ENCODE measurements at regions not wholly inside any gene's neighbourhood (a gene's known extent, or its start where the extent isn't known, plus 50 kb on each side); places are given as distances from the start of the nearest gene placed in this dataset.

DNA sequence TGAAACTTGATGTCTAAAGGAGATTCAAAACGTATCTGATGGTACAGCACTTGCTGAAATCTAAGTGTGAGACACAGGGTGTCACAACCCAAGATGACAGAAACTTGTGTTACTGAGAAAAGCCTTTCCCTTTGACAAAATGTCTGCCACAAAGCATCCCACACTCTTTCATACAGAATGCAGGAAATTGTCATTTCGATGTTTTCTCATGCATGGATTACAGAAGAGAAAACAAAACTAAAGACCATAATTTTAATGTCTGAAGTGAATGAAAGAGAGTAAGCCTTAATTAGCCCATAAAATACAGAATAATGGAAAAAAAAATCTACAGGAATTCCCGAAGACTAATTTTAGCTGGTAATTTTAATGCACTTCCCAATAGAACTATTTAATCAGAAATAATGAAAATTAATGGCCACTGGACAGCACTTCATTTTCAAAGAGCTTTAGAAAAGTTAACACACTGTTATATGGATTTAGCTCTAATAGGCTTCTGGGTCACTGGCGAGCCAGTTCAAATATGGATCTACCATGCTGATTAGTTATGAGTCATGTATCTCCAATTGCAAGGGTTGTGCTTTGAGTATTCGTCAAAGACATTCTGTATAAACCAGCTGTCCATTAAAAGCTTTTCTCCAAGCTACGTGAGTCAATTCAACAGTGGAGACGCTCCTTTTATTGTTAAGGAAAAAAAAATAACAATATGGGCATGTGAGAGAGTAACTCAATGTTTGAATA, 656.7 kb downstream of the SLC16A7 start:
- TF ChIP-seq, protein P1, sequence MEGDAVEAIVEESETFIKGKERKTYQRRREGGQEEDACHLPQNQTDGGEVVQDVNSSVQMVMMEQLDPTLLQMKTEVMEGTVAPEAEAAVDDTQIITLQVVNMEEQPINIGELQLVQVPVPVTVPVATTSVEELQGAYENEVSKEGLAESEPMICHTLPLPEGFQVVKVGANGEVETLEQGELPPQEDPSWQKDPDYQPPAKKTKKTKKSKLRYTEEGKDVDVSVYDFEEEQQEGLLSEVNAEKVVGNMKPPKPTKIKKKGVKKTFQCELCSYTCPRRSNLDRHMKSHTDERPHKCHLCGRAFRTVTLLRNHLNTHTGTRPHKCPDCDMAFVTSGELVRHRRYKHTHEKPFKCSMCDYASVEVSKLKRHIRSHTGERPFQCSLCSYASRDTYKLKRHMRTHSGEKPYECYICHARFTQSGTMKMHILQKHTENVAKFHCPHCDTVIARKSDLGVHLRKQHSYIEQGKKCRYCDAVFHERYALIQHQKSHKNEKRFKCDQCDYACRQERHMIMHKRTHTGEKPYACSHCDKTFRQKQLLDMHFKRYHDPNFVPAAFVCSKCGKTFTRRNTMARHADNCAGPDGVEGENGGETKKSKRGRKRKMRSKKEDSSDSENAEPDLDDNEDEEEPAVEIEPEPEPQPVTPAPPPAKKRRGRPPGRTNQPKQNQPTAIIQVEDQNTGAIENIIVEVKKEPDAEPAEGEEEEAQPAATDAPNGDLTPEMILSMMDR (IDR thresholded peaks at IDR 0.05; ENCODE audit: unreplicated experiment in 3 of 3), result no peak
- no peaks in the 10 kb centered on the region for H3K9me3 Mint-ChIP-seq
- H3K27ac Mint-ChIP-seq, result no peak overlapping the region
- no peaks in the 10 kb centered on the region for H3K27me3 Mint-ChIP-seq (ENCODE audit: low read depth)
- H3K36me3 Mint-ChIP-seq (ENCODE audit: low read depth), result no peaks in the 10 kb centered on the region
- peaks cover 5% of the 10 kb centered on the region for H3K4me1 Mint-ChIP-seq
- no peak overlapping the region for H3K4me3 Mint-ChIP-seq

DNA sequence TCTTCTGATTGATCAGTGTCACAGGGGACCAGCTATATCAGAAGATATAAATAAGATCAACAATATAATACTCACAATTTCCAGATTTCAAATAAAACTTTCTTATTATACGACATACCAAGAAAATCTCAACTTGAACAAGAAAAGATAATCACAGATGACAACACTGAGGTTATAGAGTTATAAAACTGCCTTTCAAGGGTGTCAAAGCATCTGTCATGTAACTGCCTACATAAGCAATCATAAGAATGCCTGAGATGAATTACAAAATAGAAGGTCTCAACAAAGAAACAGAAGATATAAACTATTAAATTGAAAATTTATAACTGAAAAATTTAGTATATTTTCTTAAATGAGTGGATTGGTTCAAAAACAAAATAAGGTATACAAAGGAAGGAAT, 659.2 kb downstream of the SLC16A7 start:
- TF ChIP-seq, protein P1 (IDR thresholded peaks at IDR 0.05; ENCODE audit: unreplicated experiment in 3 of 3), result no peak
- Mint-ChIP-seq H3K9me3 (no peaks in the 10 kb centered on the region), H3K27ac (no peak overlapping the region), H3K4me1 (peaks cover 5% of the 10 kb centered on the region), H3K27me3 (ENCODE audit: low read depth) (no peaks in the 10 kb centered on the region), H3K4me3 (no peak overlapping the region), H3K36me3 (ENCODE audit: low read depth) (no peaks in the 10 kb centered on the region)

DNA sequence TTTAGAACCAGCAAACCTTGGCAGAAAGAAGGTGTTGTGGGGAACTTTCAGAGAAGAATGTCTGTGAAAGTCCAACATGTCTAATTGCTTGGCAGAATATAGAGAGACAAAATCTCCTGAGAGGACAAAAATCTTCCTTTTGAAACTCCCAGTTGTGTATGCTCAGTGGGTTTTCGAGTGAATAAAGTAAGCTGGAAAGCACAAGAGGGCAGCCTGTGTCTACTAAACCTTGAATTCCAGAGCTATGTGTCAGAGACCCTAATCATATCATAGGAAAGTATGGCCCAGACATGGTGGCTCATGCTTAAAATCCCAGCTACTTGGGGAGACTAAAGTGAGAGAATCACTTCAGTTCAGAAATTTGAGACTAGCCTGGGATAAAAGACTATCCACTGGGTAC, 661.2 kb downstream of the SLC16A7 start:
- TF ChIP-seq, protein P1 (IDR thresholded peaks at IDR 0.05; ENCODE audit: unreplicated experiment in 3 of 3), result no peak
- H3K36me3 Mint-ChIP-seq (ENCODE audit: low read depth), result no peaks in the 10 kb centered on the region
- peak overlapping the region in 2 of 3 experiments; percentile 63 to 90 for H3K27ac Mint-ChIP-seq
- H3K27me3 Mint-ChIP-seq (ENCODE audit: low read depth), result no peaks in the 10 kb centered on the region
- peaks cover 5% of the 10 kb centered on the region for H3K4me1 Mint-ChIP-seq
- no peaks in the 10 kb centered on the region for H3K9me3 Mint-ChIP-seq
- H3K4me3 Mint-ChIP-seq, result no peak overlapping the region

DNA sequence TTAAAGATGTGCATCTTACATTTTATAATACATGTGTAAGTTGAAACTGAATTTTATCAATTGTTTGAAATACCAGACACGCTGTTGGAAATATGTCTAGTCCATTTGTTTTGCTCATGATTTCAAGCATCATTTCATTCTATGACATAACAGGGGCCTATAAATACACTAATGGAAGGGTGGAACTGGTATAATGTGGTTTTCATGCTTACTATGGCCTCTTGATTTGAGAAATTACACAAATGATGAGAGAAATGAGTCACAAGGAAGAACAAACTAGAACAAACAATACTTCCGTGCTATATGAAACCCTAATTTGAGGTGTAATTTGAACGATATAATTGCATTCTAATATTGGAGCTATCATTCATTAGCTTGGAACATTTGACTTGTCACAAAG, 663.4 kb downstream of the SLC16A7 start:
- H3K4me3 Mint-ChIP-seq, result no peak overlapping the region
- TF ChIP-seq, protein P1 (IDR thresholded peaks at IDR 0.05; ENCODE audit: unreplicated experiment in 3 of 3), result no peak
- H3K9me3 Mint-ChIP-seq, result no peaks in the 10 kb centered on the region
- no peak overlapping the region for H3K27ac Mint-ChIP-seq
- no peaks in the 10 kb centered on the region for H3K36me3 Mint-ChIP-seq (ENCODE audit: low read depth)
- H3K4me1 Mint-ChIP-seq, result peaks cover 5% of the 10 kb centered on the region
- H3K27me3 Mint-ChIP-seq (ENCODE audit: low read depth), result no peaks in the 10 kb centered on the region

DNA sequence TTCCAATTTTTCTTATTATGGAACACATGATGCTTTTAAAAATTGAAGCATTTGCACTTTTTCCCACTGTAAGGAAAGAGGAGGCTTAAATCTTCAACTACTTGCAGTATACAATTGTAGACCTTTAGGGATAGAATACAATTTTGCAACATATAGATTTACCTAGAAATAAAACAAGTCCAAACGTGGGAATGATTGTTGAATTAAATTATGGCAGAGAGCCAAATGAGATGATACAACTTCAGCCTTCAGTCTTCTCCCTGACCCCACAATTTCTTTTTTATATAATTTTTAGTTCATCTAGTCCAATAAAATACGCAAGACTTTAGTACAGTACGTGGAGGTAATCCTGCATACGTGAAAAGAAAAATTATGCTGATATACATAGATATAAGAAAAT, 666.5 kb downstream of the SLC16A7 start:
- Mint-ChIP-seq H3K36me3 (ENCODE audit: low read depth) (no peaks in the 10 kb centered on the region), H3K4me1 (no peaks in the 10 kb centered on the region), H3K4me3 (no peak overlapping the region), H3K27me3 (ENCODE audit: low read depth) (no peaks in the 10 kb centered on the region), H3K9me3 (no peaks in the 10 kb centered on the region), H3K27ac (no peak overlapping the region)
- TF ChIP-seq, protein P1 (IDR thresholded peaks at IDR 0.05; ENCODE audit: unreplicated experiment in 3 of 3), result no peak

DNA sequence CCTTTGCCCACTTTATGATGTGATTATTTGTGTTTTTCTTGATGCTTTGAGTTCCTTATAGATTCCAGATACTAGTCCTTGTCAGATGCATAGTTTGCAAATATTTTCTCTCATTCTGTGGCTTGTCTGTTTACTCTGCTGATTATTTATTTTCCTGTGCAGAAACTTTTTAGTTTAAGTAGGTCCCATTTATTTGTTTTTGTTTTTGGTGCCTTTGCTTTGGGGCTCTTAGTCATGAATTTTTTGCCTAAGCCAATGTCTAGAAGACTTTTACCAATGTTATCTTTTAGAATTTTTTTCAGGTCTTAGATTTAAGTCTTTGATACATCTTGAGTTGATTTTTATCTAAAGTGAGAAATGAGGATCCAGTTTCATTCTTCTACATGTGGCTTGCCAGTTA, 667.3 kb downstream of the SLC16A7 start:
- no peaks in the 10 kb centered on the region for H3K9me3 Mint-ChIP-seq
- H3K36me3 Mint-ChIP-seq (ENCODE audit: low read depth), result no peaks in the 10 kb centered on the region
- H3K4me3 Mint-ChIP-seq, result no peak overlapping the region
- TF ChIP-seq, protein P1 (IDR thresholded peaks at IDR 0.05; ENCODE audit: unreplicated experiment in 3 of 3), result no peak
- no peaks in the 10 kb centered on the region for H3K4me1 Mint-ChIP-seq
- no peaks in the 10 kb centered on the region for H3K27me3 Mint-ChIP-seq (ENCODE audit: low read depth)
- no peak overlapping the region for H3K27ac Mint-ChIP-seq

Data from nephron (organoid).